GM12875 (cell line): ENCODE measurements at regions not wholly inside any gene's neighbourhood (a gene's known extent, or its start where the extent isn't known, plus 50 kb on each side); places are given as distances from the start of the nearest gene placed in this dataset.

Experiments
- H3K4me3 ChIP-seq: one replicate; pipeline ENCODE4 v1.5.1; 2011; ENCODE audit warnings: low read depth, low read length, control low read depth
- TF ChIP-seq, protein P1 (sequence below): IDR thresholded peaks from 2 replicates; pipeline ENCODE4 v1.5.1; 2011; ENCODE audit warnings: low read depth, mild to moderate bottlenecking, control low read depth, inconsistent platforms, low read length, moderate library complexity, borderline replicate concordance; ENCODE audit not compliant: insufficient read depth

DNA sequence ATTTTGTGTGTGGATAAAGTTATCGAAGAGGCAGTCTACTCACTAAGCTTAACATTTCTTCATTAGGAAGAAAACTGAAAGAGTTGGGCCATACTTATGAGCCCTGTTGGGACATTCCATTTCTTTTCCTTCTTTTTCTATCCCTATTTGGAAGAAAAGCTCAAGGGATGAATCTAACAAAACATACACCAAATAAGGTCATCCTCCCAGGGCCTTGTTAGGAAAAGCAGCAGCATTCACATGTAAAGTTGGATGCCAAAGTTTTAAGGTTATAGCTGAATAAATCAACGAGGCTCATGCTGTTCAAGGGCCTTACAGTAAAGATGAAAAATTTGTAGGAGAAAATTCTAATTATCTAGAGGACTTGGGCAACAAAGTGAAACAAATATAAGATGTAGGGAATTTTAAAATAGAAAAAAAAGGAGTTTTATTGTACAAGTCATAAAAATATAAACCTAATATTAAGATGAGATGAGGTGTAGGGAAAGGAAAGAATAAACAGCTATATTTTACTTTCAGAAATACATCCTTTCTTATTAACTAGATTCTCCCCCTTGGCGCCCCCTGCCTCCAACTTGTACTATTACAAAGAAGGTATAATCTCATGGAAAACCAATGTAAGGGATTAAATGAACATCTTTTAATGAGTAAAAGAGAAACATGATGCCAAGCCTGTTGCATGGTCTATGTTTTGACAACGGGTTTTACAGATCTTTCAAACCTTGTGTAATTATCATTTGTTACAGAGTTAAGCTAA is 160.4 kb downstream of the PCDH20 start:
- H3K4me3 ChIP-seq, result no peak overlapping the region
- TF ChIP-seq, protein P1, sequence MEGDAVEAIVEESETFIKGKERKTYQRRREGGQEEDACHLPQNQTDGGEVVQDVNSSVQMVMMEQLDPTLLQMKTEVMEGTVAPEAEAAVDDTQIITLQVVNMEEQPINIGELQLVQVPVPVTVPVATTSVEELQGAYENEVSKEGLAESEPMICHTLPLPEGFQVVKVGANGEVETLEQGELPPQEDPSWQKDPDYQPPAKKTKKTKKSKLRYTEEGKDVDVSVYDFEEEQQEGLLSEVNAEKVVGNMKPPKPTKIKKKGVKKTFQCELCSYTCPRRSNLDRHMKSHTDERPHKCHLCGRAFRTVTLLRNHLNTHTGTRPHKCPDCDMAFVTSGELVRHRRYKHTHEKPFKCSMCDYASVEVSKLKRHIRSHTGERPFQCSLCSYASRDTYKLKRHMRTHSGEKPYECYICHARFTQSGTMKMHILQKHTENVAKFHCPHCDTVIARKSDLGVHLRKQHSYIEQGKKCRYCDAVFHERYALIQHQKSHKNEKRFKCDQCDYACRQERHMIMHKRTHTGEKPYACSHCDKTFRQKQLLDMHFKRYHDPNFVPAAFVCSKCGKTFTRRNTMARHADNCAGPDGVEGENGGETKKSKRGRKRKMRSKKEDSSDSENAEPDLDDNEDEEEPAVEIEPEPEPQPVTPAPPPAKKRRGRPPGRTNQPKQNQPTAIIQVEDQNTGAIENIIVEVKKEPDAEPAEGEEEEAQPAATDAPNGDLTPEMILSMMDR, result no peak

DNA sequence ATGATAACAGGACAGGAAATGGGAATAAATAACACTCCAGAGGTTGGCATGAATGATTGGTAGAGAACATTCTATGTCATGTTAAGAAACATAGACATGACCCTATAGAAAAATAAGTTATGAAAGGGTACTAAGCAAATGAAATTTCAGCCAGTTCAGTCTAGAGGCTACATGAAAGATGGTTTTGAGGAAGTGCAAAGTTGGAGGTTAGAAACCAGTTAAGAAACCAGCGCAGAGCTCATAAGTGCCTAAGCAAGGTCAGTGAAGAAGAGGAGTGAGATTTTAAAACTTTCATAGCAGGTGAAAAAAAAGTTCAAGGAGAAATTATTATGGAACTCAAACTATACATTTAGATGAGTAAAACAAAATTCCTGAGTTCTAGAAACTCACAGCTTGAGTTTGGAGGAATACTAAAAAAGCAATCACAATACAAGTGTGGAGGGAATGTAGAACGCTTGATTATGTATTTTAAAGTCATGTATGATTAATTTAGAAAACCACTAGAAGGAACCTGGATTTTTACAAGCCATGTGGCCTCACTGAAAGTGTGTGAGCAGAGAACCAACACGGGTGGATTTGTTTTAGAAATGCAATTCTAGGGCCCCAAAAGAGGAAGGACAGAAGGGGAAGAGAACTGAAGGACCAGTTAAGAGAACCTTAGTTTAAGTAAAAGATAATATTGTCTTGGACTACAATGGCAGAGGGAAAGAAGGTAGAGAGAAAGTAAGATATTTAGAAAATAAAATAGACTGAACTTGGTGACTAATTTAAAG is 162.4 kb downstream of the PCDH20 start:
- TF ChIP-seq, protein P1, result no peak

DNA sequence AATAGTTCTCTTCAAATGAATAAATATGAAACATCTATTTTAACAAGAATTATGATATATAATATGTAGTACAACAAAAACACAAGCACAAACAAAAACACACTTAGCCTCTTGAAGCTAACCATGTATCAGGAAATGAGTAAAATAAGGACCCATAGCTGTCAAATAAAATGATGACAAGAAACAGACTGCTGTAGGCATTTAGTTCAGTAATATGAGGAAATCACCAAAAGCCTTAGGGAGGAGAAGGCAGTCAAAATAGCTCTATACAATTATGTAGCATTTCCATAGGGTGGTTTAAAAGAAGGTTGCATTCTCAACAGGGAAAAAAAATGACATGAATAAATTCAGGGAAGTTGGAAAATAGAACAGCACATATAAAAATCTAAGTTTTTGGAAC is 163.4 kb downstream of the PCDH20 start:
- TF ChIP-seq, protein P1, result no peak
- no peak overlapping the region for H3K4me3 ChIP-seq

More for the DNA sequence above, 162.4 kb downstream of the PCDH20 start:
- H3K4me3 ChIP-seq, result no peak overlapping the region

DNA sequence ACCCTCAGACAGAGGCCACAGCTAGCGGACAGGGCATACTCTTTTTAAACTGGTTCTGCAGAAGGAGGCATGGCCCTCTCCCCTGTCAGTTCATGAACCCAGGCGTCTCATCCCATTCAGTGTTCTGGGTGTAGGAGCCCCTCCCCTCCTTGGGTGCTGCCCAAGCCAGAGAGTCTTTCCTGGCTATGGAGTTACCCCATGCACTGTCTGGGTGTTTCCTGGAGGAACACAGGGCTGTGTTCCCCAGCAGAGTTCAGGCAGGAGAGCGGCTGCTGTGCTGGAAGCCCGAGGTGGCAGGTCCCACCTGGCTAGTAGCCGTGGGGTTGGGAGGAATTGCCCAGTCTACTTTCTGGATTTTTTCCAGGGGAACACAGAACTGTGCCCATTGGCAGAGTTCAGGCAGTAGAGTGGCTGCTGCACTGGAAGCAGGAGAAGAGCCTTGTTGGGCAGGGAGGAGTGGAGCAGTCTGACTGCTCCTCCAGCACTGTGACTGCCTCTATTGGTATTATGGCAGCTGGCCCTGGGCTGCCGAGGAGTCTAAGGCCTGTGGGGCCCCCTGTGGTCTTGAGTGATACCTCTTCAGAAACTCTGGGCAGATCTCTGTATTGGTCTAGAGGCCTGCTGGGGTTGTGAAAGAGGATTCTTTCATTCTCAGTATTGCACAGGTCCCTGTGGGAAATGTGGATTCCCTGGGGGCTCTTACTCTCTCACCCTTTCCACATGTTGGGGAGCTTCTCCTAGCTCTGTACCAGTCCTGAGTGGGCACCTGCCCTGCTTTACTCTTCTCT is 168.3 kb downstream of the PCDH20 start:
- H3K4me3 ChIP-seq, result no peak overlapping the region
- TF ChIP-seq, protein P1, result no peak

DNA sequence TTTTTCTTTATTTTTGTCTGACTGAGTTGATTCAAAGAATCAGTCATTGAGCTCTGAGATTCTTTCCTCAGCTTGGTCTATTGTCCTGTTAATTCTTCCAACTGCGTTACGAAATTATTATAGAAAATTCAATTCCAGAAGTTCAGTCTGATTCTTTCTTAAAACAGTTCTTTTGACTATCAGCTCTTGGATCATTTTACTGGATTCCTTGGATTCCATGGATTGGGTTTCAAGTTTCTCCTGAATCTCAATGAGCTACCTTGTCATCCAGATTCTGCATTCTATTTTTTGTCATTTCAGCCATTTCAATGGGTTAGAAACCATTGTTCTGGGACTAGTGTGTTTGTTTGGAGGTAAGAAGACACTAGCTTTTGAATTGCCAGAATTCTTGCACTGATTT is 169.3 kb downstream of the PCDH20 start:
- no peak overlapping the region for H3K4me3 ChIP-seq
- TF ChIP-seq, protein P1, result no peak

DNA sequence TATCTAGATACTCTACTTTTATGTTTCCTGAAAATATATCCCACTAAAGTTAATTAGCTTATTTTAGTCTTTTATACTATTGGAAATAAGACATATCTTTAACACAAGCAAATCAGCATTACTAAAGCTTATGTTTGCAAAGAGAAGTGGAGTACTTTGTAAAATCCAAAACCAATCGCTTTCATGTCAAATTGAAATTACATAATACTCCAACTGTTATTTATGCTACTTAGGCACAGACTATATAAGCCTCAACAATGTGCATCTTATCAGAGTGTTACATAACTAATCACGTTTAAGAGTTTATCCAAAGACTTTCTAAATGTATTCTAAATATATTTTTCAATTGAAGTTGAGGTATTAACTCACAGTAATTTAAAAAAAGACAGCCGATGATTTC is 200.0 kb downstream of the PCDH20 start:
- H3K4me3 ChIP-seq, result no peak overlapping the region
- TF ChIP-seq, protein P1, result no peak
